ENCODE measurements at regions not wholly inside any gene's neighbourhood (a gene's known extent, or its start where the extent isn't known, plus 50 kb on each side); places are given as distances from the start of the nearest gene placed in this dataset.

GRCh38 chr12:125687403-125687802 is 622.2 kb downstream of the AACS start:
- no peak for TF ChIP-seq CTCF (IDR thresholded peaks at IDR 0.05; ENCODE audit: low read depth, low read length)
- no peaks in the 10 kb centered on the region for H3K9me3 ChIP-seq (ENCODE audit: low read depth)
- H3K27ac ChIP-seq: no peak overlapping the region
- peaks cover 35% of the 10 kb centered on the region for H3K27me3 ChIP-seq
- DNase-seq (ENCODE audit: low read depth in 1 of 2, low spot score in 1 of 2): no peak
- no peak overlapping the region for H3K4me3 ChIP-seq
- H3K4me1 ChIP-seq (ENCODE audit: low read depth): no peaks in the 10 kb centered on the region
- no peaks in the 10 kb centered on the region for H3K36me3 ChIP-seq

- TF ChIP-seq CTCF (IDR thresholded peaks at IDR 0.05; ENCODE audit: low read depth, low read length): no peak
These were observed 622.6 kb downstream of the AACS start for GRCh38 chr12:125687820-125688219.

GRCh38 chr12:125688223-125688622 is 623.0 kb downstream of the AACS start:
- Histone ChIP-seq H3K27me3 (peaks cover 27% of the 10 kb centered on the region), H3K9me3 (ENCODE audit: low read depth) (no peaks in the 10 kb centered on the region), H3K4me1 (ENCODE audit: low read depth) (no peaks in the 10 kb centered on the region), H3K4me3 (no peak overlapping the region), H3K27ac (no peak overlapping the region), H3K36me3 (no peaks in the 10 kb centered on the region)
- no peak for DNase-seq (ENCODE audit: low read depth in 1 of 2, low spot score in 1 of 2)
- TF ChIP-seq CTCF (IDR thresholded peaks at IDR 0.05; ENCODE audit: low read depth, low read length): no peak

More at GRCh38 chr12:125687820-125688219, 622.6 kb downstream of the AACS start:
- Histone ChIP-seq H3K9me3 (ENCODE audit: low read depth) (no peaks in the 10 kb centered on the region), H3K36me3 (no peaks in the 10 kb centered on the region), H3K4me1 (ENCODE audit: low read depth) (no peaks in the 10 kb centered on the region), H3K27ac (no peak overlapping the region), H3K4me3 (no peak overlapping the region), H3K27me3 (peaks cover 31% of the 10 kb centered on the region)
- no peak for DNase-seq (ENCODE audit: low read depth in 1 of 2, low spot score in 1 of 2)

- TF ChIP-seq CTCF (IDR thresholded peaks at IDR 0.05; ENCODE audit: low read depth, low read length): no peak
- no peaks in the 10 kb centered on the region for H3K36me3 ChIP-seq
- H3K4me3 ChIP-seq: no peak overlapping the region
- no peaks in the 10 kb centered on the region for H3K9me3 ChIP-seq (ENCODE audit: low read depth)
- no peak for DNase-seq (ENCODE audit: low read depth in 1 of 2, low spot score in 1 of 2)
- no peak overlapping the region for H3K27ac ChIP-seq
- H3K27me3 ChIP-seq: peaks cover 22% of the 10 kb centered on the region
- no peaks in the 10 kb centered on the region for H3K4me1 ChIP-seq (ENCODE audit: low read depth)
These were observed 623.6 kb downstream of the AACS start for GRCh38 chr12:125688881-125689280.

GRCh38 chr12:125689576-125690410 is 624.6 kb downstream of the AACS start:
- no peak for TF ChIP-seq CTCF (IDR thresholded peaks at IDR 0.05; ENCODE audit: low read depth, low read length)
- H3K27ac ChIP-seq: no peak overlapping the region
- DNase-seq (ENCODE audit: low read depth in 1 of 2, low spot score in 1 of 2): no peak
- no peaks in the 10 kb centered on the region for H3K36me3 ChIP-seq
- no peak overlapping the region for H3K4me3 ChIP-seq
- no peaks in the 10 kb centered on the region for H3K4me1 ChIP-seq (ENCODE audit: low read depth)
- H3K27me3 ChIP-seq: peaks cover 17% of the 10 kb centered on the region
- H3K9me3 ChIP-seq (ENCODE audit: low read depth): no peaks in the 10 kb centered on the region
